Uterus (tissue), 2 donors: ENCODE measurements at regions not wholly inside any gene's neighbourhood (a gene's known extent, or its start where the extent isn't known, plus 50 kb on each side); places are given as distances from the start of the nearest gene placed in this dataset.

Source experiments
- POLR2A ChIP-seq, 2 donors: fragments of 450-650 bp; IDR thresholded peaks; one replicate each; pipeline ENCODE4 v1.6.1; 2016; ENCODE audit warnings: antibody characterized with exemption in 2 of 2, mild to moderate bottlenecking in 1 of 2, moderate library complexity in 1 of 2
- TF ChIP-seq, protein P1 (sequence below), 4 experiments: fragments of 200-600 bp in 2 of 4; fragments of 450-650 bp in 2 of 4; sonication (generic) in 2 of 4; IDR thresholded peaks; one replicate each; pipeline ENCODE4 v1.5.1; 2016 to 2019; ENCODE audit warnings: antibody characterized with exemption in 4 of 4, mild to moderate bottlenecking in 2 of 4, moderate library complexity in 1 of 4

DNA sequence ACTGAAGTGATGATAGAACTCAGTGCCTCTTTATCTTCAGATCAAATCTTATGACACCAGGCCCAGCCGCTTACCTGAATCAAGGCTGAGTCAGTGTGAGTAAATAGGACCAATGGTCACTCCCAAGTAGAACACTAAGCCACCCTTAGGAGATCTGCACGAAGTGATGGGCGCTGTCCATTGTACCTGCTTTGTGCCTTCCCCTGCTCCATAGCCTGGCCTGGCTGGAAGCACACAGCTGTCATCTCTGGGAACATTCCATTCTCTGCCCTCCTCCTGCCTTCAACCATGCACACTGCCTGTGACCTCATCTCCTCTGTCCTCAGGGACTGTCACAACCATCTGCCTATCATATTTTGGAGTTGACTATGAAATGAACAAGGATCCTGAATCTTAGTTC is 279.5 kb upstream of the ASIC2 start:
- no peak for TF ChIP-seq POLR2A (IDR thresholded peaks at IDR 0.05)
- TF ChIP-seq, protein P1, sequence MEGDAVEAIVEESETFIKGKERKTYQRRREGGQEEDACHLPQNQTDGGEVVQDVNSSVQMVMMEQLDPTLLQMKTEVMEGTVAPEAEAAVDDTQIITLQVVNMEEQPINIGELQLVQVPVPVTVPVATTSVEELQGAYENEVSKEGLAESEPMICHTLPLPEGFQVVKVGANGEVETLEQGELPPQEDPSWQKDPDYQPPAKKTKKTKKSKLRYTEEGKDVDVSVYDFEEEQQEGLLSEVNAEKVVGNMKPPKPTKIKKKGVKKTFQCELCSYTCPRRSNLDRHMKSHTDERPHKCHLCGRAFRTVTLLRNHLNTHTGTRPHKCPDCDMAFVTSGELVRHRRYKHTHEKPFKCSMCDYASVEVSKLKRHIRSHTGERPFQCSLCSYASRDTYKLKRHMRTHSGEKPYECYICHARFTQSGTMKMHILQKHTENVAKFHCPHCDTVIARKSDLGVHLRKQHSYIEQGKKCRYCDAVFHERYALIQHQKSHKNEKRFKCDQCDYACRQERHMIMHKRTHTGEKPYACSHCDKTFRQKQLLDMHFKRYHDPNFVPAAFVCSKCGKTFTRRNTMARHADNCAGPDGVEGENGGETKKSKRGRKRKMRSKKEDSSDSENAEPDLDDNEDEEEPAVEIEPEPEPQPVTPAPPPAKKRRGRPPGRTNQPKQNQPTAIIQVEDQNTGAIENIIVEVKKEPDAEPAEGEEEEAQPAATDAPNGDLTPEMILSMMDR (IDR thresholded peaks at IDR 0.05): no peak
